SK-N-MC (cell line): ENCODE measurements at regions not wholly inside any gene's neighbourhood (a gene's known extent, or its start where the extent isn't known, plus 50 kb on each side); places are given as distances from the start of the nearest gene placed in this dataset.

Experiments
- EZH2 ChIP-seq: fragments of 200-600 bp; sonication (generic); IDR thresholded peaks from one replicate; pipeline ENCODE4 v1.6.1; 2017; ENCODE audit warnings: antibody characterized with exemption
- FOXP2 ChIP-seq: optimal IDR thresholded peaks from 2 replicates; pipeline ENCODE3; 2011; ENCODE audit warnings: mild to moderate bottlenecking, moderate library complexity; ENCODE audit not compliant: insufficient read depth; ENCODE audit errors: extremely low read length, control extremely low read depth
- POLR2AphosphoS5 ChIP-seq: IDR thresholded peaks from 2 replicates; pipeline ENCODE4 v1.6.1; 2012; ENCODE audit warnings: mild to moderate bottlenecking, low read depth, low read length, borderline replicate concordance

- no peak for TF ChIP-seq EZH2
- no peak for TF ChIP-seq POLR2AphosphoS5
- no peak for TF ChIP-seq FOXP2
Measured at GRCh38 chr10:61097026-61097425, 153.0 kb upstream of the RHOBTB1 start.
